OCI-LY7 (cell line): ENCODE measurements at regions not wholly inside any gene's neighbourhood (a gene's known extent, or its start where the extent isn't known, plus 50 kb on each side); places are given as distances from the start of the nearest gene placed in this dataset.

Experiments
- EZH2phosphoT487 ChIP-seq: fragments of 200-600 bp; sonication (generic); IDR thresholded peaks from 2 replicates; pipeline ENCODE4 v1.6.1; 2018; ENCODE audit warnings: low read depth, borderline replicate concordance, mild to moderate bottlenecking, mixed run types, antibody characterized with exemption, low read length, moderate library complexity, mixed read lengths
- TF ChIP-seq, protein P1 (sequence below): fragments of 200-600 bp; sonication (generic); conservative IDR thresholded peaks from 2 replicates; pipeline ENCODE4 v1.5.1; 2014; ENCODE audit warnings: mild to moderate bottlenecking, antibody characterized with exemption, low read length, moderate library complexity, mixed read lengths

DNA sequence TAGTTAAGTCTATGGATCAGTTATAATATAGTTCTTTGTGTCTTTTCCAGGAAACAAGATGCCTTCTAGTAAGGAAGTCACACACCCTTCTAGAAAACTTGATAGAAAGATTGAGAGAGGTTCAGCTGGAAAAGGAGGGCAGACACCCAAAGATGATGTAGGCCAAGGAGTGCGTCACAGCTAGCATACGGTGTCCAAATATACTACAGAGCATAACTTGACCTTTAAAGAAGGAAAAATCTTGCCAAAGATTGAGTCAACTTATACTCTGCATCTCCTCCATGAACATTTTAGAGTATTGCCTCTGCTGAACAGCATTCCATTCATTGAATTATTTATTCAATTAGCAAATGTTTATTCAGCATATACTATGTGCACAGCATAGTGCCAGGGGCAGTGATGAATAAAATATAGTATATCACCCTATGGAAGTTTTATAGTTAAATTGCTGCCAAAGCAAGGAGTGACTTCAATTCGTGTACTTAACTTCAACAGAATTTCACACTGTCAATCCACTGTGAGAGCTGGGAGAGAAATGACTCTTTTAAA is 51.9 kb upstream of the SLC6A14 start:
- TF ChIP-seq, protein P1, sequence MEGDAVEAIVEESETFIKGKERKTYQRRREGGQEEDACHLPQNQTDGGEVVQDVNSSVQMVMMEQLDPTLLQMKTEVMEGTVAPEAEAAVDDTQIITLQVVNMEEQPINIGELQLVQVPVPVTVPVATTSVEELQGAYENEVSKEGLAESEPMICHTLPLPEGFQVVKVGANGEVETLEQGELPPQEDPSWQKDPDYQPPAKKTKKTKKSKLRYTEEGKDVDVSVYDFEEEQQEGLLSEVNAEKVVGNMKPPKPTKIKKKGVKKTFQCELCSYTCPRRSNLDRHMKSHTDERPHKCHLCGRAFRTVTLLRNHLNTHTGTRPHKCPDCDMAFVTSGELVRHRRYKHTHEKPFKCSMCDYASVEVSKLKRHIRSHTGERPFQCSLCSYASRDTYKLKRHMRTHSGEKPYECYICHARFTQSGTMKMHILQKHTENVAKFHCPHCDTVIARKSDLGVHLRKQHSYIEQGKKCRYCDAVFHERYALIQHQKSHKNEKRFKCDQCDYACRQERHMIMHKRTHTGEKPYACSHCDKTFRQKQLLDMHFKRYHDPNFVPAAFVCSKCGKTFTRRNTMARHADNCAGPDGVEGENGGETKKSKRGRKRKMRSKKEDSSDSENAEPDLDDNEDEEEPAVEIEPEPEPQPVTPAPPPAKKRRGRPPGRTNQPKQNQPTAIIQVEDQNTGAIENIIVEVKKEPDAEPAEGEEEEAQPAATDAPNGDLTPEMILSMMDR: no peak
- no peak for TF ChIP-seq EZH2phosphoT487
